ENCODE measurements at regions not wholly inside any gene's neighbourhood (a gene's known extent, or its start where the extent isn't known, plus 50 kb on each side); places are given as distances from the start of the nearest gene placed in this dataset.
"Not testable (repeated sequence)": the region's sequence is repeated elsewhere in the genome, so short reads cannot be mapped to it uniquely, and the experiment has no call there.

DNA sequence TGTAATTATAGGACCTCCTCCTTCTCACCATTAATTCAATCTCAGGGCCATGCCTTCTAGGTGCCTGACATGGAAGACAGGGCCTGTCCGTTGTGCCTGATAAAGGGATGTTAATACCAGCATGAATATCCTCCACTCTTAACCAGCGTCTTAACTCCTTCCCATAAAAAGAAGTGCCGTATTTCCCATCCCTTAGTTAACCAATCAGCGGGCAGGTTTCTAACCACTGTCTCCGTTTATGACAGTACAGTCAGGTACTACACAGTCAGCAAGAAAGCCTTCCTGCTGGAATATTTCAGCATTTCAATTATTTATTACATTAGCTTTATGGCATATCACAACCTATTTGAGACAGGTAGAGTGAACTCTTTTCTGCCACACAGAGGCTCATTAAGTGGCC lies 308.6 kb upstream of the FZD8 start:
- no peak for FAIRE-seq

DNA sequence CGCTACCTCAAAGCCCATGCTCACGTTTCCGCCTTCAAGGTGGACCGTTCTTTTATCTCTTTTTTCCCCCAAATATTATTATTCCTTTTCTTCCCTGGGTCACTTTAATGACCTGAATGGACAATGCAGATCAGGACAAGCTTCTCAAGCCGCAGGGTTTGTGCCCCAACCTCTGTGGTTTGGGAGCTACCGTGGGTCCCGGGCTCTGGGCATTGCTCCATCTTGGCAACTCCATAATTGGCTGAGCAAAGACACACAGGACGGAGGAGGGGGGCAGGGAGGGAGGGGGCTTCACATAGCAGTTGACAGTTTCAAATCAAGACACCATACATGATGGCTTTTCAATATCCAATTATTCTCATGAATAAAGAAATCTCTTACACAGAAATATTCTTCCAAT lies 308.1 kb upstream of the FZD8 start:
- FAIRE-seq = no peak

DNA sequence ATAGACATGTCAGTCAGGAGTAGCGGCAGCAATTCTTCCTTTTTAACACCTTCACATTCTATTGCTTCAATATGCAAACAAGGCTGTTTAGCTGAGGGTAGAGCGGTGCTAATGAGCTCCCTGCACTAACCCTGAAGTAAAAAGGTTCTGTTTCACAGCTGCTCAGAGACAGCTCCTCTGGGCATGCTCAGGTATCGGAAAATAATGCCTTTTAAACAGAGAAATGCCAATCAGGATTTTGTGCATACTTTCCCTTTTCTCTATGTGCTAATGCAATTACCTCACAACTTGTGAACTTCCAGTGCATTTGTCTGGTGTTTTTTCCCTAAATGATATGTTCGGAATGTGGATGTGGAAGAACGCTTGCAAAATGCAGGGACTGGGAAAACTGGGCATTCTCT lies 307.7 kb upstream of the FZD8 start:
- FAIRE-seq = no peak

DNA sequence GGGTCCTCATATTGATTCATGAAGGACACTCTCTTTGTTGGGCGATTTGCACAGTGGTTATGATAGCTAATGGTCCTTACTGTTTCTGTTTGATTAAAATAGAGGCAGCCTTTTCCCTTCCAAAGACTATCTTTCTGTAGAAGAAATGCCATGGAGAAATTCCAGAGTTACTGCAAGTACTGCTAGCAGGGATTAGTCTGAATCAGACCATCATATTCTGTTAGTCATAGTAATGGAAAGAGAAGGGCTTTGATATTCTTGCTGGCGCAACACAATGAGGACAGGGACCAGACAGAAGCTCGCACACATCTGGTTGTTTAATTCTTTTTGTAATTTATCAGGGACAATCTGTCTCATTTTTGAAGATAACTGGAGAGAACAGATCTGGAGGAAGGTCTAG lies 304.5 kb upstream of the FZD8 start:
- FAIRE-seq = no peak

DNA sequence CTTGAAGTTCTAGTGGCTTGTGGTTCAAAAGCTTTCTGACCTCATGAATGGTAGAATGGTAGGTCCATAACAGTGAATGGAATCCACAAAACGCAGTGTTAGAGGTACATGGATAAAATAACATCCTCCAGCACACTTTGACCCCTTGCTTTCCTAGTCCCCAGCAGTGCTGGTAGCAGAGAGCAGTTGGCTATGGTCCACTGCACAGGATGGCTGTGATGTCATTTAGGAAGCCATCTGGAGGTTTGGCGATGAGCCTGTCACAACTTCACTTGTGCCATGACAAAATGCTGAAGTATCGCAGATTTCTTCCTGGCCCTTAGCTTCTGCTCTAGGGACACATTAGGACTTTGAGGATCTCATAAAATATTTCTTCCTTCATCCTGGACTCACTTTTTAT lies 300.0 kb upstream of the FZD8 start:
- no peak for FAIRE-seq

DNA sequence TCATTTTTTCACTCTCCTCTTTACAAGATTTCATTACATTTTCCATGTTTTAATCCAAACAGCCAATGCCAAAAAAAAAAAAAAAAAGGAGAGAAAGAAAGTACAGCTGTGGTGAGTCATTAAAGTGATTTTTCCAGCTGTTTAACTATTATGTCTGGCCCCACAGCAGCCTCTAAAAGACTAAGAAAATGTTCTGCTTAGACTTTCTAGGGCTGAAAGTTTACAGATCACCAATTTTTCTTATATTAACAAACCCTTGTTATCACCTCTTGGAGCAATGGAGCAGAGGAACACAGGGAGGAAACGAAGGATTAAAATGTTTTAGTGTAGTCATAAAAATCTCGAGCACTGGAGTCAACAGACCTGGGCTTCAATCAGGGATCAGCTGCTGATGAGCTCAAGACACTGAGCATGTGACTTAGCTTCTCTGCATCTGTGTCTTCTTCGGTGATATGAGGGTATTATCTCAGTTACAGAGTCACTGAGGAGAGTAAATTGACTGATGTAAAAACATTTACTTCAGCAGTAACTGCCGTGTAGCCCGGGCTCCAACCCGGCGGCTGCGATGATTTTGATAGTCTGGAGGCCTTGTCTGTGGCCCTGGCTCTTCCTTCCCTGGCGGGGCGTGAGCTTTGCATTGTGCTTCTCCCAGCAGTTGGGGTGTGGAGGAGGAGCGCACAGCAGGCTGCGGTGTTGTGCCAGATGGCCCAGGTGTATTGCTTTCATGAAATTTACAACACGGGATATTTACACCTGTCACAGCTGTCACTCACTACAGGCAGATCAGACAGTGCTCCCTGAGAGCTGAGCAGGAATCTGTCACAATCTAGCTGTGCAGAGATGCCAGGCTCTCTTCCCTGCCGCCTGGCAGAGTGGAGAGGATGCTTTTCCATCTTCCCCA lies 298.3 kb upstream of the FZD8 start:
- FAIRE-seq = no peak

DNA sequence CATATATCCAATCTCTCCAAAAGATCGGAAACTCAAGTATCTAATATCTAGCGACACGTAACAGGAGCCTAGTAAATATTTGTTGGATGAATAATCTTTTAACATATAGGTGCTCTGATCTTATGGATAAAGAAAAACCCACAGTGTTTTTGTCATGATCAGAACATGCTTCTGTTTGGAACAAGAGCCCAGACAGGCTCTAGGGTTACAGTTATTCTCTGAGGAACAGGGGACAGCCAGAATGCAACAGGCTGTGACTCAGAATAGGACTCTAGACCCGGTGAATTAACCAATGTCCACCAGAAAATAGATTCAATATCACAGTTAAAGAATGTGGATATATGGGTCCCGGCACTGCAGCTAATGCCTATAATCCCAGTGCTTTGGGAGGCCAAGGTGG lies 296.1 kb upstream of the FZD8 start:
- FAIRE-seq = no peak

DNA sequence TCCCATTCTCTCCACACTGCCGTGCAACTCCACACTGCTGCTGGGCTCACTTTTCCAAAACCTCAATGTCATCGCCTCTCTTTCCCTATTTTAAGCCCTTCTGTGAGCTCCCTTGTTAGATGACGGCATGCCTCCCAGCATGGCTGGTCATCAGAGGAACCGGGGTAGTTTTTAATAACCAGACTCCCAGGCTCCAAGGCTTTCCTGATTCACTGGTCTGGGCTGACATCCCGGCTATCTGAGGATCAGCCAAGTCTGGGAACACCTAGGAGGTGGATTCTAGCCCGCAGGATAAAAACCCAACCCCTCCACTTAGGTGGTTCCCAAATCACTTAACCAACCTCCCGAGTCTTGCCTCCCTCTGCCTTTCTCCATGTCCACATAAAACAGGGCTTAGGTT lies 295.4 kb upstream of the FZD8 start:
- no peak for FAIRE-seq

DNA sequence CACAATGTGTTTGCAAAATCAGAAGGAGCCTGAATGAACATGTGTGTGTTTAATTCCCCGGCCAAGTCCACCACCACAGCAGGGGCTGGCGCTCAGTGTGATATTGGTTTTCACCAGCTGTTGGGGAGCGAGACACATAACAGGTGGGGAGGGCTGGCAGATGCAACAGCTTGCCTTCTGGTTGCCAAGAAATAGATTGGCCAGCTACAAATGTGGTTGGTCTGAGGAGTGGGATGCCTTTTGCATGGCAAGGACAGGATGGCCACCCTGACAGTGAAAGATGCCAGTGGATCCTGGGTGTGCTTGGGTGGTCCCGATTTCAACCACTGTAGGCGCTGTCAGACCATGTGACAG lies 292.5 kb upstream of the FZD8 start:
- no peak for FAIRE-seq

DNA sequence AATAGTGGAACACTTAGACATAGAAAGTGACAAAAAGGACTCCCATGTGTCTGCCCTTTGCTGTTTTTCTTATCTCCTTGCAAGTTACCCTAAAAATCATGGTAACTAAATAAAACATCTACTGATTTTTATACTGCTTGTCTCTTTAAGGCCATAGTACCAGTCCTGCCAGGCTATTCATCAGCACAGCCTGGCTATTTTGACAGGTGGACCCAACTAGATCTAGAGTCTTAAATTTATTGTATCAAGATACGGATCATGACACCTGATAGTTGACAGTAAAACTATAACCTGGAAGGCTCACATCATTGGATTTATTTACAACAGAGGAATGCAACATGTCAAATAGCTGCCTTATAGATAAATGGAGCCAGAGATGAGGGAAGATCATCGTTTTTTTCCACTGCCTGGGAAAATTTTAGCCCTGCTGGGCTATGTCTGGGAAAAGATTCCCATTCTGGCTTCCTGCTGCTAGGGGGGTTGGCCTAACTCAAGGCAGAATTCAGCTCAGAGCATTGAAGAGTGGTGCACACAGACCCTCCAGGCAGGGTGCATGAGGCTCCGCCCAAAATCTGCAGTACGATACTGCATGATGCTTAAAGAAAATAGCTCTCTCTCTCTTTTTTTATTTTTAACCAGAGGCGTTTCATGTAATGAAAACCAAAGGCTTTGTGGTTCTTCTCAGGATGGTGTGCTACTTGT lies 292.0 kb upstream of the FZD8 start:
- FAIRE-seq = no peak

DNA sequence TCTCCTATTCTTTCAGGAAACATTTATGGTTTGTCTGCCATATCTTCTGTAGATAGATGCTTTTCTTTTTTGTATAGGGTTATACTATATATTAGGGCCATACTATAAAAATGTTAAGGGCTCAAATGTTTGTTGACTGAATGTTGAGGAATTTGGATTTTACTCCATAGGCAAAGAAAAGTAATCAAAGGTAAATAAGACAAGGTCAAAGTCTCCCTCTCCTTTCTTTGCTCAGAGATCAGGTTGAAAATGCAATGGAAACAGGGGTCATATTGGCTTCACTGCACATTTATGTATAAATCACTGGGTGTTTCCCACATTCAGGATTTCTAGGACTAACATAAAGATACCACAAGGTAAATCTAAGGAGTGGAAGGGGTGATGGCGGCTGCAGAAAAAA lies 291.4 kb upstream of the FZD8 start:
- no peak for FAIRE-seq

DNA sequence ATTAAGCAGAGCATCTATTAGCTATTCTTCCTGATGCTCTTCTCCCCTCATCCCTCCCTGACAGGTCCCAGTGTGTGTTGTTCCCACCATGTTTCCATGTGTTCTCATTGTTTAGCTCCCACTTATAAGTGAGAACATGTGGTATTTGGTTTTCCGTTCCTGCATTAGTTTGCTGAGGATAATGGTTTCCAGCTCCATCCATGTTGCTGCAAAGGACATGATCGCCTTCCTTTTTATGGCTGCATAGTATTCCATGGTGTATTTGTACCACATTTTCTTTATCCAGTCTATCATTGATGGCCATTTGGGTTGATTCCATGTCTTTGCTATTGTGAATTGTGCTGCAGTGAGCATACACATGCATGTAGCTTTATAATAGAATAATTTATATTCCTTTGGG lies 287.9 kb upstream of the FZD8 start:
- FAIRE-seq = not testable (repeated sequence)

DNA sequence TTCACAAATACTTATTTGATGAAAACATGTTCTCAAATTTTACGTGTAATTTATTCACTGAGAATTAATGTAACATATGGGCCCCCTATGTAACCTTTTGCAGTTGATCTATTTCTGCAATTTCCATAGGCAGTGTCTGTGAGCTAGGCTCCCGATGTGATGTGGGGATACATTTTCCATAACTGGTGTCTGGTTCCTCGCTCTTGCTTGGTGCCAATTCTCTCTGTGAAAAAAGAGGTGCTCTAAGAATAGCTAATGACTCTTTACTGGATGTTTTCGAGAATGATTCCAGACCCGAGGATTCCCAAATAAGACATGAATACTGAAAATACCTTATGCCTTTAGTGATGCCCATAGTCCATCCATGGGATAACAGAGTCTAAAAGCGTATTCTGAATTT lies 286.7 kb upstream of the FZD8 start:
- FAIRE-seq = no peak

DNA sequence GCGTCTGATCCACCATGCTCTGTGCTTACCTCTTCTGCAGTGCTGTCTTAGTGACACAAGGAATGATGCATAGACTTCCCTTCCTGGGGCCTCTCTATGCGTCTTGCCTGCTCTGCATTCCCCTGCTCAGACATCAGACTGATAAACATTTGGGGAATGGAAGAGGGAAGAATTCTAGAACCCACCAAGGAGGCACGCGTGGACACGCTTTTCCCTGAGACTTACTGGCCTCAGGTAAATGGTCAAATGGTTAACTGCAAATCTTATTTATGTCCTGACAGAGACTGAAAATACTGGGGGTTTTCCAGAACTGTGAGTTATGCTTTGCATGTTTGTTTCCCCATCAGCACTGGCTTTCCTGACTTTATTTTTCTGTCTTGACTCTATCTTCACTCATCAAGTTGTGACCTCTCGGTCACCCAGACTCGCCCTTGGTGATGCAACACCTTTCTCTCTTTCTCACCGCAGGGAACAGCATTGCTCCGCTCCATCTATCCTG lies 285.9 kb upstream of the FZD8 start:
- no peak for FAIRE-seq

DNA sequence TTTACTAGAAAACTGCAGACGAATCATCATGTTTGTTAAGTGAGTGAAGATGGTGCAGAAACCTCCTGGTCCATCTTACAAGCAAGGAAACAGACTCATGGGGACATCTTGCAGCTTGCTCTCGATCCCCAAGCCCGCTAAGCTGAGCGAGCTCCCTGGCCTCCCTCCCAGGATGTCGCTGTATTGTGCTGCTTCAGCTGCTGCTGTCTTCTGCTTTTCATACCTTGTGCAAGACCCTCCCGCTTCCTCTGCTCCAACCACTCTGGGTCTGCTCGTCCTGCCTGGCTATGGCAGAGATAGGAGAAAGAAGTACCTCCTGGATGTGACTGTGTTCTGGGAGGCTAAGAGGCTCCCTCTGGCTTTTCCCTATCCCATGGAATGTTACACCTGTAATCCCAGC lies 285.2 kb upstream of the FZD8 start:
- no peak for FAIRE-seq

DNA sequence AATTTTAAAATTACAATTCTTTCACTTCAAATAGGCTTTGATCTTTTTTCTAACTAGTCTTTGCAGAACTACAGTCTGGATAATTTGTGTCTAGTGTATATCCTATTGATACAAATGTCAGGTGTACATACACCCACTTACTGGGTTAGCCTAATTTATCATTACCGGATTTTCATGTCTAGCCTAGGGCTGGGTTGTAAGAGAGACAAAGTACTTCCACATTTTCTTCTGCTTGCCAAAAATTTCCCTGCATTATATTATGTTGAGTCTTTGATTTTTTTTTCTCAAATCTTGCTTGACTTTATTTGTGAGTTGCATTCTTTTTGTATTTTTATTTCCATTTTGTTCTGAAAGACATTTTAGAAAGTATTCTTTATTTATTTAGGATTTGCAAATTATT lies 284.8 kb upstream of the FZD8 start:
- FAIRE-seq = no peak

DNA sequence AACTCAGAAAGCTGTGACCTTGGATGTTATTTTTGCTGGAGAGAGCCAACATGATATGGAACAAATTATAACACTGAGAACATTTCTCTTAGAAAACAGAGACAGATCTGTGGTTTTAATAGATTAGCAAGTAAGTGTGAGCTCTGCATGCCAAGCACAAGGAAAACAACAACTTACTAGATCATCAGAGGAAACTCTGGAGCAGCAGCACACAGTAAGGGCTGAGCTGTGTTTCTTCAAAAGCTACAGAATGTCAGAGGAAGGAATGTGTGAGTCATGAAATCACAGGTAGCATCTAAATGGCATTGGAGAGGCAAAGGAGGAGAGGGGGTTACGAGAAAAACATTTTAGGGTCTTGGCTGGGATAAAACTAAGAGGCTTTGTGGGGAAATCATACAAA lies 283.4 kb upstream of the FZD8 start:
- no peak for FAIRE-seq

DNA sequence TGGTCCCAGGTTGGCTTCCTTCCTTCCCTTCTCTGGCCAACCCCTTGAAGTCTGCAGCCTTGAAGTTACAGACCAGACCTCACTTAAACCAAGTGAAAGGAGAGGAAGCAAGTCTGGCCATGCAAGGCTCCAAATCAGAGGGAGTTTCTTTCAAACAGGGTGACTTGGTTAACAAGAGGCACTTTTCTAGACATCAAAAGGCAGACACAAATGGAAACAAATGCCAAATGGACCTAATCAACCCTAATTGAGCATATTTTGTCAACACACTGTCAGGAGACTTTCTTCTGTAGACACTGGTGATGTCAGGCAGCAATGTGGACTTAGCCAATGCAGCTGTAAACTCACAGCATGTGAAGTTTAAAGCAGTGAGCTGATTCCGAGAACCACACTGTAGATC lies 282.7 kb upstream of the FZD8 start:
- no peak for FAIRE-seq

DNA sequence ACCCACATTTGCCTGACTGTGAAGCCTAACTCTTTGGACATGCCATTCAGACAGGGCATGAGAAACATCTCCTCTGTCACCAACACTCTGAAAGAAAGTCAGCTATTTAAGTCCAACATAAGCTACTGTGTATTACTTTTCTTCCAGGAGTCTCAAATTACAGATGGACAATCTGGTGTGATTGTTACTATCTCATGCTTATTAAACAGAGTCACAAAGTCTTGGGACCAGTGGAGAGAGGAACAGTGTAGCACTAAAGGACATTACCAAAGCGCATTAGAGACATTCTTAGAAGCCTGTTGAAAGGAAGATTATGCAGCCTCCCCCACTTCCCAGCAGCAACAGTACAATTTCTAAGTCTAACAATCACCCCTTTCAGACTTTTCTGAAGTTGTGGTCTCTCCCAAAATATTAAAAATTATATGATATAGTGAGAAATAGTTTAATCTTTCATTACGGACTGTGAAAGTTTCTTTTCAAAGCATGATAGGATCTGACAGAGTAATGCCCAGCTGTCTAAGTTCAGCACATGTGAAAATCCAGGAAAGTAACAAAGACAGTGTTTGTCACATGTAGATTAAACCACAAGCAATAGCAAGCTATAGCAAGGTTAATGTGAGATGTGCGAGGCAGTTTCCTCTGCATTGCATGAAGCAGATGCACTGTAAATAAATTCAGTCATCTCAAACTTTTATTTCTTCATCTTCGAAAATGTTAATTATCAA lies 280.9 kb upstream of the FZD8 start:
- no peak for FAIRE-seq

DNA sequence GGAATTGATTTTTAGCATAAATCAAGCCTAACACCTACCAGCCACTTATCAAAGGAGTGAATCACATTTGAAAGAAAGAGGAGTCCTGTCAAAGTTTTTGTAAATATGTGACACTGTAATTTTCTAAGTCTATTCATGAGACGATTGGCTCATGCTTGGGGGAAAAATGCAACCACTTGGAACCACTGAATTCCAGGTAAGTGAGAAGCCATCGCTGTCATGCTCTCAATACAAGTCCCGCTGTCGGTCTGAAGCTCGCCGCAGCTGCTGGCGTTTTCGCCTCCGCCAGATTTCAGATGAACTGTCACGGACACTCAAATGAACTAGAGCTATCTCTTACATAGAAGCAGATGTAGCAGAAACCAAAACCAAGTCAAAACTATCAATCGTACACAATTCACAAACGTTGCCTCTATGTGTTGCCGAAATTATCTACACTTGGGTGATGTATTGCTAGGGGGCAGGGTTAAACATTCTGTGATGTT lies 279.8 kb upstream of the FZD8 start:
- no peak for FAIRE-seq

DNA sequence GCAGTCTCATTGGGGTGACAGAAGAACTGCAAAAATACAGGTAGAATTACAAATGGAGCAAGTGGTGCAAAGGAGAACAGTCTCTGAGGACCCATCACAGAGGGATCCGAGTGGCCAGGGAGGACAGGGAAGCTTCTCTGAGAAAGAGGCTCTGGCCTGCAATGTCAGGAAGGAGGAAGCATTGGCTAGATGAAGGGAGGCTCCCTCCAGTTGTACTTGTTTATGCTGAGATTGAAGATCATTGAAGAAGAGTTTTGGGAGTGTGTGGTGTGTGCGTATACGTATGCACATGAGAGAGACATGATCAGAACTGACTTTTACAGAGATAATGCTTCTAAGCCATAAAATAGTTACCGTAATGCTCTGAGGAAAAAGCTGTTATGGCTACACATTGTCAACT lies 274.7 kb upstream of the FZD8 start:
- FAIRE-seq = no peak

DNA sequence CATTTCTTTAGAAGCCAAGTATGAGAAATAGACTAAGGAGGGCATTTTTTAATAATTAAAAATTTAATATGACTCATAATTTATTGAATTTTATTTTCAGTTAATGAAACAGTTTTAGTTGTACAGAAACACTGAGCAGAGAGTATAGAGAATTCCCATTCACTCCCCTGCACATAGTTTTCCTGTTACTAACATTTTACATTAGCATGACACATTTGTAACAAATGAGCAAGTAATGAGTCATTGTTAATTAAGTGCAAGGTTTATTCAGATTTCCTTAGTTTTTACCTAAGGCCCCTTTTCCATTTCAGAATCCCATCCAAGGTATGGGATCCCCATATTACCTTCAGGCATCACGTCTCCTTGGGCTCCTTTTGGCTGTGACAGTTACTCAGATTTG lies 271.5 kb upstream of the FZD8 start:
- FAIRE-seq = no peak
